ENCODE measurements at regions not wholly inside any gene's neighbourhood (a gene's known extent, or its start where the extent isn't known, plus 50 kb on each side); places are given as distances from the start of the nearest gene placed in this dataset.

DNA sequence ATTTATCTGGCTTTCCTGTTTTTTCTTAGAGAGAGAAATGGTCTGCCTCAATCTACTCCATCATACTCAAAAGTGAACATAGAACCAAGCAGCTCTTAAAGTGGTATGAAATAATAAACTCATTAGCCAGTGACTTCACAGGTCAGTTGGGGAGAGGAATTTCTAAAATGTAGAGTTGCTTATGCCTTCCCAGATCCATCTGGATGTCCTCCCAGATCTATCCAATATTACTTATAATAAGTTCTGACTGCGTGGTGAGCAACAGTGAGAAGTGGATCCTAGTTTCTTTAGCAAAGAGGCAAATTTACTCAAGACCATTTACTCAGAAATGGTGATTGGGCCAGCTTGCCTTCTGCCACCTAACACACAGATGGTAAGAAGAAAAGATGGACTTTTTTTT lies 748.0 kb downstream of the PCDH18 start:
- TF ChIP-seq, protein P1, sequence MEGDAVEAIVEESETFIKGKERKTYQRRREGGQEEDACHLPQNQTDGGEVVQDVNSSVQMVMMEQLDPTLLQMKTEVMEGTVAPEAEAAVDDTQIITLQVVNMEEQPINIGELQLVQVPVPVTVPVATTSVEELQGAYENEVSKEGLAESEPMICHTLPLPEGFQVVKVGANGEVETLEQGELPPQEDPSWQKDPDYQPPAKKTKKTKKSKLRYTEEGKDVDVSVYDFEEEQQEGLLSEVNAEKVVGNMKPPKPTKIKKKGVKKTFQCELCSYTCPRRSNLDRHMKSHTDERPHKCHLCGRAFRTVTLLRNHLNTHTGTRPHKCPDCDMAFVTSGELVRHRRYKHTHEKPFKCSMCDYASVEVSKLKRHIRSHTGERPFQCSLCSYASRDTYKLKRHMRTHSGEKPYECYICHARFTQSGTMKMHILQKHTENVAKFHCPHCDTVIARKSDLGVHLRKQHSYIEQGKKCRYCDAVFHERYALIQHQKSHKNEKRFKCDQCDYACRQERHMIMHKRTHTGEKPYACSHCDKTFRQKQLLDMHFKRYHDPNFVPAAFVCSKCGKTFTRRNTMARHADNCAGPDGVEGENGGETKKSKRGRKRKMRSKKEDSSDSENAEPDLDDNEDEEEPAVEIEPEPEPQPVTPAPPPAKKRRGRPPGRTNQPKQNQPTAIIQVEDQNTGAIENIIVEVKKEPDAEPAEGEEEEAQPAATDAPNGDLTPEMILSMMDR (conservative IDR thresholded peaks at IDR 0.05 in 1 of 2, IDR thresholded peaks at IDR 0.05 in 1 of 2; ENCODE audit: low read depth in 1 of 2, low read length in 2 of 2), result no peak
- TF ChIP-seq EZH2 (IDR thresholded peaks at IDR 0.05; ENCODE audit: low read length, missing control alignments), result no peak

All from fibroblast of lung (primary cell).